Astrocyte of the hippocampus (primary cell): ENCODE measurements at regions not wholly inside any gene's neighbourhood (a gene's known extent, or its start where the extent isn't known, plus 50 kb on each side); places are given as distances from the start of the nearest gene placed in this dataset.

Experiments
- DNase-seq: peaks from one replicate; pipeline ENCODE4 v3.0.0; 2011; ENCODE audit warnings: low read depth, low spot score

GRCh38 chr2:45337481-45337880 lies 273.6 kb downstream of the SRBD1 start:
- no peak for DNase-seq

GRCh38 chr2:45334205-45334604 lies 276.9 kb downstream of the SRBD1 start:
- no peak for DNase-seq

- no peak for DNase-seq
Observed at GRCh38 chr2:45332567-45332966, 278.5 kb downstream of the SRBD1 start.

GRCh38 chr2:45332094-45332493 lies 279.0 kb downstream of the SRBD1 start:
- no peak for DNase-seq

- DNase-seq, result no peak
Observed at GRCh38 chr2:45331410-45331786, 279.7 kb downstream of the SRBD1 start.

- DNase-seq, result no peak
Observed at GRCh38 chr2:45330637-45331409, 280.2 kb downstream of the SRBD1 start.

GRCh38 chr2:45330108-45330507 lies 281.0 kb downstream of the SRBD1 start:
- no peak for DNase-seq

GRCh38 chr2:45329045-45329677 lies 281.9 kb downstream of the SRBD1 start:
- peak; percentile 38 for DNase-seq

- DNase-seq, result no peak
Observed at GRCh38 chr2:45328264-45328870, 282.7 kb downstream of the SRBD1 start.

- no peak for DNase-seq
Observed at GRCh38 chr2:45323344-45323743, 287.7 kb downstream of the SRBD1 start.

GRCh38 chr2:45320956-45321355 lies 290.1 kb downstream of the SRBD1 start:
- no peak for DNase-seq

- no peak for DNase-seq
Observed at GRCh38 chr2:45319683-45320455, 291.2 kb downstream of the SRBD1 start.

GRCh38 chr2:45318686-45319085 lies 292.4 kb downstream of the SRBD1 start:
- DNase-seq, result no peak

- peak; percentile 26 for DNase-seq
Observed at GRCh38 chr2:45316576-45317338, 294.3 kb downstream of the SRBD1 start.

- DNase-seq, result peak; percentile 69
Observed at GRCh38 chr2:45315861-45316260, 295.2 kb downstream of the SRBD1 start.

- DNase-seq, result no peak
Observed at GRCh38 chr2:45312275-45312674, 298.8 kb downstream of the SRBD1 start.

- no peak for DNase-seq
Observed at GRCh38 chr2:45311559-45311958, 299.5 kb downstream of the SRBD1 start.

GRCh38 chr2:45307147-45307546 lies 297.9 kb upstream of the SIX2 start:
- no peak for DNase-seq

GRCh38 chr2:45305599-45305998 lies 296.3 kb upstream of the SIX2 start:
- no peak for DNase-seq

- no peak for DNase-seq
Observed at GRCh38 chr2:45303417-45304202, 294.4 kb upstream of the SIX2 start.
